HCT116 (cell line): ENCODE measurements at regions not wholly inside any gene's neighbourhood (a gene's known extent, or its start where the extent isn't known, plus 50 kb on each side); places are given as distances from the start of the nearest gene placed in this dataset.

ENCODE experiments used
- ATAC-seq: fragments of 200-7000 bp; cut with Tn5 transposase; 2 replicates; pipeline ENCODE4 v1.9.1; 2020; ENCODE audit warnings: mild to moderate bottlenecking, moderate library complexity
- BruUV-seq: library from RNA; stranded (reverse); fragments of 400-500 nt; replicated peaks from 2 replicates; lab custom pipeline; 2021; lab: Mats Ljungman, UMichigan
- CTCF ChIA-PET: fragments of 300-600 bp; sonication (Branson Sonifier 250); formaldehyde crosslinking; loops from one replicate; lab custom pipeline; 2021; ENCODE audit warnings: antibody characterized with exemption; lab: Charles Lee
- POLR2A ChIA-PET: fragments of 300-600, 350-600 bp; sonication (Branson Sonifier 250); formaldehyde crosslinking; loops from one replicate; lab custom pipeline; 2021; ENCODE audit warnings: antibody characterized with exemption; lab: Charles Lee
- RAD21 ChIA-PET, 2 experiments: fragments of 300-600 bp; sonication (Branson Sonifier 250); formaldehyde crosslinking; loops; one replicate each; lab custom pipeline; 2023; ENCODE audit warnings: low total read pairs in 2 of 2; ENCODE audit not compliant: uncharacterized antibody in 2 of 2, unreplicated experiment in 2 of 2, low non-redundant PET in 1 of 2; lab: Charles Lee
- DNase-seq: peaks from one replicate; pipeline ENCODE4 v3.0.0-alpha.2; 2010; ENCODE audit warnings: low read depth, low spot score
- H2AFZ ChIP-seq: fragments of 200-600 bp; shearing (Covaris generic), sonication (generic); 2 replicates; pipeline ENCODE4 v1.6.1; 2017; ENCODE audit warnings: low read depth, mixed run types, mixed read lengths, antibody characterized with exemption, low read length; ENCODE audit not compliant: poor library complexity, severe bottlenecking
- H3K27ac ChIP-seq: 2 replicates; pipeline ENCODE4 v1.5.1; 2012; ENCODE audit warnings: low read depth, low read length
- H3K27me3 ChIP-seq: fragments of 200-600 bp; sonication (generic); 2 replicates; pipeline ENCODE4 v1.6.1; 2016; ENCODE audit warnings: mixed run types, low read length, mixed read lengths; ENCODE audit not compliant: insufficient read depth
- H3K36me3 ChIP-seq, 2 experiments: fragments of 200-500 bp in 1 of 2; fragments of 200-600 bp in 1 of 2; sonication (Bioruptor generic) in 1 of 2; sonication (generic) in 1 of 2; 2 replicates each; pipeline versions ENCODE4 v1.5.1 to v1.6.1; 2014 to 2016; ENCODE audit warnings: low read length in 2 of 2, inconsistent platforms in 1 of 2, mixed read lengths in 1 of 2, mixed run types in 1 of 2; ENCODE audit not compliant: insufficient read depth in 2 of 2, control insufficient read depth in 1 of 2
- H3K4me1 ChIP-seq, 2 experiments: fragments of 200-600 bp in 1 of 2; sonication (generic) in 1 of 2; 2 replicates each; pipeline versions ENCODE4 v1.5.1 to v1.6.1; 2012 to 2017; ENCODE audit warnings: low read length in 2 of 2, inconsistent platforms in 1 of 2, mild to moderate bottlenecking in 1 of 2, mixed read lengths in 1 of 2, mixed run types in 1 of 2, moderate library complexity in 1 of 2; ENCODE audit not compliant: insufficient read depth in 2 of 2, control insufficient read depth in 1 of 2
- H3K4me2 ChIP-seq: fragments of 200-600 bp; sonication (generic); 2 replicates; pipeline ENCODE4 v1.6.1; 2017; ENCODE audit warnings: mixed run types, low read length, mixed read lengths
- H3K4me3 ChIP-seq, 2 experiments: fragments of 200-600 bp in 1 of 2; sonication (generic) in 1 of 2; replicated peaks in 1 of 2; 2 replicates each; pipeline ENCODE4 v1.5.1; 2011 to 2016; ENCODE audit warnings: low read length in 2 of 2, control low read depth in 1 of 2, low read depth in 1 of 2, mild to moderate bottlenecking in 1 of 2, mixed read lengths in 1 of 2, mixed run types in 1 of 2
- H3K79me2 ChIP-seq: fragments of 200-600 bp; sonication (generic); 2 replicates; pipeline ENCODE4 v1.6.1; 2017; ENCODE audit warnings: mild to moderate bottlenecking, mixed run types, low read length, moderate library complexity, mixed read lengths; ENCODE audit not compliant: insufficient read depth
- H3K9ac ChIP-seq: fragments of 200-600 bp; sonication (generic); 2 replicates; pipeline ENCODE4 v1.6.1; 2016; ENCODE audit warnings: low read length, mixed read lengths
- H3K9me2 ChIP-seq: fragments of 200-600 bp; sonication (generic), shearing (Covaris generic); 2 replicates; pipeline ENCODE4 v1.6.1; 2017; ENCODE audit warnings: mixed run types, mild to moderate bottlenecking, moderate library complexity; ENCODE audit not compliant: insufficient read depth
- H3K9me3 ChIP-seq, 2 experiments: fragments of 200-500 bp in 1 of 2; fragments of 200-600 bp in 1 of 2; sonication (Bioruptor generic) in 1 of 2; sonication (generic) in 1 of 2; 2 replicates each; pipeline ENCODE4 v1.6.1; 2014 to 2017; ENCODE audit warnings: low read length in 2 of 2, mixed read lengths in 2 of 2, inconsistent platforms in 1 of 2, low read depth in 1 of 2, mild to moderate bottlenecking in 1 of 2, mixed run types in 1 of 2, moderate library complexity in 1 of 2; ENCODE audit not compliant: control insufficient read depth in 1 of 2, insufficient read depth in 1 of 2
- H4K20me1 ChIP-seq: fragments of 200-600 bp; sonication (generic), shearing (Covaris generic); 2 replicates; pipeline ENCODE4 v1.6.1; 2017; ENCODE audit warnings: mixed run types, mild to moderate bottlenecking, moderate library complexity; ENCODE audit not compliant: insufficient read depth
- CBX3 ChIP-seq: IDR thresholded peaks from 2 replicates; pipeline ENCODE4 v1.6.1; 2012; ENCODE audit warnings: low read depth
- CEBPB ChIP-seq: IDR thresholded peaks from 2 replicates; pipeline ENCODE4 v1.6.1; 2012; ENCODE audit warnings: low read depth
- ELF1 ChIP-seq: IDR thresholded peaks from 2 replicates; pipeline ENCODE4 v1.6.1; 2012; ENCODE audit warnings: low read depth, borderline replicate concordance
- EZH2phosphoT487 ChIP-seq: fragments of 200-600 bp; IDR thresholded peaks from 2 replicates; pipeline ENCODE4 v1.6.1; 2018; ENCODE audit warnings: antibody characterized with exemption, borderline replicate concordance
- FOSL1 ChIP-seq: IDR thresholded peaks from 2 replicates; pipeline ENCODE4 v1.6.1; 2012; ENCODE audit warnings: low read depth
- JUND ChIP-seq: IDR thresholded peaks from 2 replicates; pipeline ENCODE4 v1.6.1; 2012
- POLR2AphosphoS5 ChIP-seq: IDR thresholded peaks from 2 replicates; pipeline ENCODE4 v1.6.1; 2011; ENCODE audit warnings: mild to moderate bottlenecking, low read depth, low read length, moderate library complexity
- RAD21 ChIP-seq: IDR thresholded peaks from 2 replicates; pipeline ENCODE4 v1.6.1; 2012; ENCODE audit warnings: low read depth, mild to moderate bottlenecking
- SP1 ChIP-seq: IDR thresholded peaks from 2 replicates; pipeline ENCODE4 v1.6.1; 2012; ENCODE audit warnings: low read depth
- TCF7L2 ChIP-seq: IDR thresholded peaks from 2 replicates; pipeline ENCODE4 v1.7.0; 2011; ENCODE audit warnings: borderline replicate concordance, inconsistent platforms; ENCODE audit not compliant: insufficient read depth, insufficient read length; ENCODE audit errors: extremely low read depth
- ZNF274 ChIP-seq: fragments of 200-500 bp; sonication (Bioruptor generic); IDR thresholded peaks from 2 replicates; pipeline ENCODE4 v1.6.1; 2014; ENCODE audit warnings: mild to moderate bottlenecking, low read depth, low read length, inconsistent platforms
- intact Hi-C: fragments of 100-400 bp; cut with micrococcal nuclease; formaldehyde crosslinking; loops from 2 replicates; pipeline ENCODE4 v1.10.0; 2022
- TF ChIP-seq, protein P1 (sequence below): IDR thresholded peaks from 2 replicates; pipeline ENCODE4 v1.6.1; 2012
- TF ChIP-seq, protein P2 (sequence below): IDR thresholded peaks from 2 replicates; pipeline ENCODE4 v1.6.1; 2012
- TF ChIP-seq, protein P3 (sequence below): IDR thresholded peaks from 2 replicates; pipeline ENCODE4 v1.6.1; 2011; ENCODE audit warnings: mild to moderate bottlenecking, low read length, moderate library complexity; ENCODE audit not compliant: insufficient replicate concordance; ENCODE audit errors: extremely low read depth
- TF ChIP-seq, protein P4 (sequence below), 3 experiments: fragments of 200-600 bp in 1 of 3; sonication (generic) in 1 of 3; IDR thresholded peaks in 2 of 3; conservative IDR thresholded peaks in 1 of 3; 2 replicates each; pipeline ENCODE4 v1.5.1; 2012 to 2017; ENCODE audit warnings: low read depth in 2 of 3, low read length in 2 of 3, antibody characterized with exemption in 1 of 3, borderline replicate concordance in 1 of 3, control low read depth in 1 of 3, mild to moderate bottlenecking in 1 of 3, mixed read lengths in 1 of 3, mixed run types in 1 of 3, moderate library complexity in 1 of 3; ENCODE audit not compliant: insufficient read depth in 1 of 3

DNA sequence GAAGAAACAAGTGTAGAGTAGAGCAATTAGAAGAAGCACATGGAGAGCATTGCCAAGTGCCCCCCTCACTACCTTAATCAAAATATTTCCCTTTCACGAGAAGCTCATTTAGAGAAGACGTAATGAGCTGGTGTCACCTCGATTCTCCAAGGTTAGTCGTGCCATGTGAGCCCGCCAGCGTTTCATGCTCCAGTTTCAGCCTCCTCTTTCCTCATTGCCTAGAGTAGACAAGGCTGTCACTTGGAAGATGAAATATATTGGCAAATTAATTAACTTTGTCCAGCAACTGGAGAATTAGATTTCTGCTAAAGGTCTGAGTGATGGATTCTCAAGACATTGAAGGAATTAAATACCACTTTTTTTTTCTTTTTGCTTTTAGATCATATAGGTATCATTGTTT, 399.6 kb downstream of the TUSC7 start:
- intact Hi-C loops, result no loop called here
- H3K4me3 ChIP-seq, result no peak overlapping the region
- no peaks in the 10 kb centered on the region for H4K20me1 ChIP-seq
- CTCF ChIA-PET, result no interaction called here
- H3K4me2 ChIP-seq, result no peak overlapping the region
- TF ChIP-seq ELF1 (no peak), FOSL1 (no peak), CEBPB (no peak), POLR2AphosphoS5 (no peak), SP1 (no peak)
- TF ChIP-seq, protein P1, sequence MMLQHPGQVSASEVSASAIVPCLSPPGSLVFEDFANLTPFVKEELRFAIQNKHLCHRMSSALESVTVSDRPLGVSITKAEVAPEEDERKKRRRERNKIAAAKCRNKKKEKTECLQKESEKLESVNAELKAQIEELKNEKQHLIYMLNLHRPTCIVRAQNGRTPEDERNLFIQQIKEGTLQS, result no peak
- H3K79me2 ChIP-seq, result no peaks in the 10 kb centered on the region
- POLR2A ChIA-PET, result no interaction called here
- no TSS peak for BruUV-seq
- no peak overlapping the region for H3K27ac ChIP-seq
- H2AFZ ChIP-seq, result no peak overlapping the region
- no peak overlapping the region for H3K9ac ChIP-seq
- no peak for ATAC-seq
- no peaks in the 10 kb centered on the region for H3K4me1 ChIP-seq
- no peaks in the 10 kb centered on the region; a peak in 1 of 4 replicates for H3K9me3 ChIP-seq
- RAD21 ChIA-PET, result no interaction called here
- H3K9me2 ChIP-seq, result no peaks in the 10 kb centered on the region
- no peaks in the 10 kb centered on the region for H3K36me3 ChIP-seq
- H3K27me3 ChIP-seq, result no peaks in the 10 kb centered on the region
- no peak for DNase-seq

- no peak overlapping the region for H3K4me2 ChIP-seq
- intact Hi-C loops, result no loop called here
- no peak overlapping the region for H2AFZ ChIP-seq
- no peaks in the 10 kb centered on the region for H3K27me3 ChIP-seq
- no peaks in the 10 kb centered on the region for H3K4me1 ChIP-seq
- no TSS peak for BruUV-seq
- H3K79me2 ChIP-seq, result no peaks in the 10 kb centered on the region
- ChIA-PET CTCF (no interaction called here), POLR2A (no interaction called here), RAD21 (no interaction called here)
- ATAC-seq (no peak), DNase-seq (no peak)
- H3K9me2 ChIP-seq, result no peaks in the 10 kb centered on the region
- H3K27ac ChIP-seq, result no peak overlapping the region
- no peak overlapping the region for H3K4me3 ChIP-seq
- H3K9me3 ChIP-seq, result no peaks in the 10 kb centered on the region
- no peak overlapping the region for H3K9ac ChIP-seq
- H4K20me1 ChIP-seq, result no peaks in the 10 kb centered on the region
- no peaks in the 10 kb centered on the region for H3K36me3 ChIP-seq
- TF ChIP-seq RAD21, result no peak
- TF ChIP-seq, protein P2, sequence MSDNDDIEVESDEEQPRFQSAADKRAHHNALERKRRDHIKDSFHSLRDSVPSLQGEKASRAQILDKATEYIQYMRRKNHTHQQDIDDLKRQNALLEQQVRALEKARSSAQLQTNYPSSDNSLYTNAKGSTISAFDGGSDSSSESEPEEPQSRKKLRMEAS, result no peak
- TF ChIP-seq, protein P3, sequence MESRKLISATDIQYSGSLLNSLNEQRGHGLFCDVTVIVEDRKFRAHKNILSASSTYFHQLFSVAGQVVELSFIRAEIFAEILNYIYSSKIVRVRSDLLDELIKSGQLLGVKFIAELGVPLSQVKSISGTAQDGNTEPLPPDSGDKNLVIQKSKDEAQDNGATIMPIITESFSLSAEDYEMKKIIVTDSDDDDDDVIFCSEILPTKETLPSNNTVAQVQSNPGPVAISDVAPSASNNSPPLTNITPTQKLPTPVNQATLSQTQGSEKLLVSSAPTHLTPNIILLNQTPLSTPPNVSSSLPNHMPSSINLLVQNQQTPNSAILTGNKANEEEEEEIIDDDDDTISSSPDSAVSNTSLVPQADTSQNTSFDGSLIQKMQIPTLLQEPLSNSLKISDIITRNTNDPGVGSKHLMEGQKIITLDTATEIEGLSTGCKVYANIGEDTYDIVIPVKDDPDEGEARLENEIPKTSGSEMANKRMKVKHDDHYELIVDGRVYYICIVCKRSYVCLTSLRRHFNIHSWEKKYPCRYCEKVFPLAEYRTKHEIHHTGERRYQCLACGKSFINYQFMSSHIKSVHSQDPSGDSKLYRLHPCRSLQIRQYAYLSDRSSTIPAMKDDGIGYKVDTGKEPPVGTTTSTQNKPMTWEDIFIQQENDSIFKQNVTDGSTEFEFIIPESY, result no peak
- TF ChIP-seq JUND, result no peak
- TF ChIP-seq ZNF274, result no peak
- no peak for TF ChIP-seq EZH2phosphoT487
- TF ChIP-seq TCF7L2, result no peak
- no peak for TF ChIP-seq SP1
- TF ChIP-seq, protein P1, result no peak
- TF ChIP-seq ELF1, result no peak
- TF ChIP-seq CBX3, result no peak
- TF ChIP-seq, protein P4, sequence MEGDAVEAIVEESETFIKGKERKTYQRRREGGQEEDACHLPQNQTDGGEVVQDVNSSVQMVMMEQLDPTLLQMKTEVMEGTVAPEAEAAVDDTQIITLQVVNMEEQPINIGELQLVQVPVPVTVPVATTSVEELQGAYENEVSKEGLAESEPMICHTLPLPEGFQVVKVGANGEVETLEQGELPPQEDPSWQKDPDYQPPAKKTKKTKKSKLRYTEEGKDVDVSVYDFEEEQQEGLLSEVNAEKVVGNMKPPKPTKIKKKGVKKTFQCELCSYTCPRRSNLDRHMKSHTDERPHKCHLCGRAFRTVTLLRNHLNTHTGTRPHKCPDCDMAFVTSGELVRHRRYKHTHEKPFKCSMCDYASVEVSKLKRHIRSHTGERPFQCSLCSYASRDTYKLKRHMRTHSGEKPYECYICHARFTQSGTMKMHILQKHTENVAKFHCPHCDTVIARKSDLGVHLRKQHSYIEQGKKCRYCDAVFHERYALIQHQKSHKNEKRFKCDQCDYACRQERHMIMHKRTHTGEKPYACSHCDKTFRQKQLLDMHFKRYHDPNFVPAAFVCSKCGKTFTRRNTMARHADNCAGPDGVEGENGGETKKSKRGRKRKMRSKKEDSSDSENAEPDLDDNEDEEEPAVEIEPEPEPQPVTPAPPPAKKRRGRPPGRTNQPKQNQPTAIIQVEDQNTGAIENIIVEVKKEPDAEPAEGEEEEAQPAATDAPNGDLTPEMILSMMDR (IDR thresholded peaks at IDR 0.05 in 2 of 3, conservative IDR thresholded peaks at IDR 0.05 in 1 of 3; ENCODE audit: borderline replicate concordance in 1 of 3, insufficient read depth in 1 of 3, low read depth in 2 of 3, low read length in 2 of 3), result no peak
- no peak for TF ChIP-seq FOSL1
These were observed 405.1 kb downstream of the TUSC7 start for GRCh38 chr3:117114517-117115265.
